ENCODE measurements at regions not wholly inside any gene's neighbourhood (a gene's known extent, or its start where the extent isn't known, plus 50 kb on each side); places are given as distances from the start of the nearest gene placed in this dataset.
A peak's percentile ranks its signal among the peaks of the same experiment; 100 is the strongest.

DNA sequence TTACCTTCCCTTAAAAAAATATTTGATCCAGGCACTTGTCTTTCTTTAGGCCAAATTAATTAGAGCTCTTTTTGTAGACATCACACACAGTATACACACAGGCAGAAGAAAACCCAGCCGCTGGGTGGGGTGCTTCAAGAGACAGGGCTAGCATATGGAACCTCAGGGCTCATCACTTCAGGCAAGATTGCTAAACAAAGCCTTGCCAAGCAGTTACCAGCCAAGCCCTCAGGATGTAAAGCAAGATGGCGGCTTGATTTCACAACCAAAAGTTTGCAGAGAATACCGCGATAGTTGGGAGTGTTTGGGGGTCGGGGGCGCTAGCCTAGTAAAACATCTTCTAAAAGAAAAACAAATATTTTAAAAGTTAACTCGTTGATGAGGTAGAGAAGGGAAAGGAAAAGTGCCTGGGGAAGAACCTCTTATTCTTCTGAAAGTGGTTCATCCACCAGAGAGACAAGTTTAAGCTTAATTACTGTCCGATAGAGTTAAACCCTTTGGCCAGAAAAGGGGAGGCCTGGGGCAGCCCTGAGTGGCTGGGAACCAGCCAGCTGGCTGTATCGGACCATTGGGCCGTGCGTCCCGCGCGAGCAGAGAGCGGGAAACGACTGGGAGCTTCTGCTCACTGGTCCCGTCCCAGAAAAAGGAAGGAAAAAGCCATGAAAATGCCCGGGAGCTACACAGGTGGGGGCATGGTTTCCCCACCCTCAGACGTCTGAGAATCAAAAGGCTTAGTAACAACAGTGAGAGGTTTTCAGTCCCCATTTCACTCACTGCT, 254.9 kb upstream of the PCDH20 start (continued):
- TF ChIP-seq, protein P1, sequence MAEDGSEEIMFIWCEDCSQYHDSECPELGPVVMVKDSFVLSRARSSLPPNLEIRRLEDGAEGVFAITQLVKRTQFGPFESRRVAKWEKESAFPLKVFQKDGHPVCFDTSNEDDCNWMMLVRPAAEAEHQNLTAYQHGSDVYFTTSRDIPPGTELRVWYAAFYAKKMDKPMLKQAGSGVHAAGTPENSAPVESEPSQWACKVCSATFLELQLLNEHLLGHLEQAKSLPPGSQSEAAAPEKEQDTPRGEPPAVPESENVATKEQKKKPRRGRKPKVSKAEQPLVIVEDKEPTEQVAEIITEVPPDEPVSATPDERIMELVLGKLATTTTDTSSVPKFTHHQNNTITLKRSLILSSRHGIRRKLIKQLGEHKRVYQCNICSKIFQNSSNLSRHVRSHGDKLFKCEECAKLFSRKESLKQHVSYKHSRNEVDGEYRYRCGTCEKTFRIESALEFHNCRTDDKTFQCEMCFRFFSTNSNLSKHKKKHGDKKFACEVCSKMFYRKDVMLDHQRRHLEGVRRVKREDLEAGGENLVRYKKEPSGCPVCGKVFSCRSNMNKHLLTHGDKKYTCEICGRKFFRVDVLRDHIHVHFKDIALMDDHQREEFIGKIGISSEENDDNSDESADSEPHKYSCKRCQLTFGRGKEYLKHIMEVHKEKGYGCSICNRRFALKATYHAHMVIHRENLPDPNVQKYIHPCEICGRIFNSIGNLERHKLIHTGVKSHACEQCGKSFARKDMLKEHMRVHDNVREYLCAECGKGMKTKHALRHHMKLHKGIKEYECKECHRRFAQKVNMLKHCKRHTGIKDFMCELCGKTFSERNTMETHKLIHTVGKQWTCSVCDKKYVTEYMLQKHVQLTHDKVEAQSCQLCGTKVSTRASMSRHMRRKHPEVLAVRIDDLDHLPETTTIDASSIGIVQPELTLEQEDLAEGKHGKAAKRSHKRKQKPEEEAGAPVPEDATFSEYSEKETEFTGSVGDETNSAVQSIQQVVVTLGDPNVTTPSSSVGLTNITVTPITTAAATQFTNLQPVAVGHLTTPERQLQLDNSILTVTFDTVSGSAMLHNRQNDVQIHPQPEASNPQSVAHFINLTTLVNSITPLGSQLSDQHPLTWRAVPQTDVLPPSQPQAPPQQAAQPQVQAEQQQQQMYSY (CRISPR knock-in tag; IDR thresholded peaks at IDR 0.05): no peak
- TF ChIP-seq, protein P2, sequence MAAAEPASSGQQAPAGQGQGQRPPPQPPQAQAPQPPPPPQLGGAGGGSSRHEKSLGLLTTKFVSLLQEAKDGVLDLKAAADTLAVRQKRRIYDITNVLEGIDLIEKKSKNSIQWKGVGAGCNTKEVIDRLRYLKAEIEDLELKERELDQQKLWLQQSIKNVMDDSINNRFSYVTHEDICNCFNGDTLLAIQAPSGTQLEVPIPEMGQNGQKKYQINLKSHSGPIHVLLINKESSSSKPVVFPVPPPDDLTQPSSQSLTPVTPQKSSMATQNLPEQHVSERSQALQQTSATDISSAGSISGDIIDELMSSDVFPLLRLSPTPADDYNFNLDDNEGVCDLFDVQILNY (CRISPR knock-in tag; IDR thresholded peaks at IDR 0.05): no peak
- TF ChIP-seq ZNF232 (CRISPR knock-in tag; IDR thresholded peaks at IDR 0.05): no peak
- TF ChIP-seq ZBTB21 (CRISPR knock-in tag; IDR thresholded peaks at IDR 0.05; ENCODE audit: borderline replicate concordance): no peak
- TF ChIP-seq, protein P3, sequence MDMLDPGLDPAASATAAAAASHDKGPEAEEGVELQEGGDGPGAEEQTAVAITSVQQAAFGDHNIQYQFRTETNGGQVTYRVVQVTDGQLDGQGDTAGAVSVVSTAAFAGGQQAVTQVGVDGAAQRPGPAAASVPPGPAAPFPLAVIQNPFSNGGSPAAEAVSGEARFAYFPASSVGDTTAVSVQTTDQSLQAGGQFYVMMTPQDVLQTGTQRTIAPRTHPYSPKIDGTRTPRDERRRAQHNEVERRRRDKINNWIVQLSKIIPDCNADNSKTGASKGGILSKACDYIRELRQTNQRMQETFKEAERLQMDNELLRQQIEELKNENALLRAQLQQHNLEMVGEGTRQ (CRISPR knock-in tag; IDR thresholded peaks at IDR 0.05): no peak

DNA sequence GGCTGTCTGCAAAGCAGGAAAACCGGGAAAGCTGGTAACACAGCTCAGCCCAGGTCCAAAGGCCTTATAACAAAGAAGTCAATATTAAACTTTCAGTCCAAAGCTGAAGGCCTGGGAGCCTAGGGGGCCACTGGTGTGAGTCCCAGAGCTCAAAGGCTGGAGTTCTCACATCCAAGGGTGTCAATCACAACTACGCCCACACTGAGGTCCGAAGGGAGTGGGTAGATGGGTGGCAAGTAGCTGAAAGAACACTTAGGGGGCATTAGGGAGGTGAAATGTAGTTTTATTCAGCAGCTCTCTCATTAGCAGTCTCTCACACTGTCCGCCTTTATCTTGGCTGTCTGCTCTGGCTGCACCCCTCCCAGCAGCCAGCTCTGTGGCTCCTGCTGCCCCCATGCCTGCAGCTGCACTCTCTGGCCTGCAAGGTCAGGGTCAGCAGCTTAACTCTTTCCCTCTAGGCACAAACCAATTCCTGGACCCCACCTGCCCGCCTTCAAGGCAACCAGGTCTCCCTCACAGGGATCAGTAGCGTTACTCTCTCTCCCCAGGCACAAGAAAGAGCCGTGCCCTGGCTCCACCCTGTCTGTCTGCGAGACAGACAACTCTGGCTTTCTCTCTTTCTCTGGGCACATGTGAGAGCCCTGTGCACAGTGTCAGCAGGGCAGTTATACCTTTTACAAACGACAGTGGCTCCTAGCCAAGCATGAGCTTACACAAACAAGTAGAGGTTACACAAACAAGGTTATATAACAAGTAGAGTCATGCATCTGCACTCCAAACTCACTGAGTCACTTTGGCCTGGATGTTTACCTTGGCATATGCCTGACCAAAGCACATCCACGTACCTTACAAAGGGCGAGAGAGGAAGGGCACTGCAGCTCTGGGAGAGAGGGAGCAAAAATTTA, 249.4 kb upstream of the PCDH20 start:
- peak; percentile 62 for ATAC-seq
- H3K27ac Mint-ChIP-seq: 0 out of 2 replicates have a peak overlapping the region, but pooled peaks have one; percentile 25
- H3K4me3 Mint-ChIP-seq: no peak overlapping the region

DNA sequence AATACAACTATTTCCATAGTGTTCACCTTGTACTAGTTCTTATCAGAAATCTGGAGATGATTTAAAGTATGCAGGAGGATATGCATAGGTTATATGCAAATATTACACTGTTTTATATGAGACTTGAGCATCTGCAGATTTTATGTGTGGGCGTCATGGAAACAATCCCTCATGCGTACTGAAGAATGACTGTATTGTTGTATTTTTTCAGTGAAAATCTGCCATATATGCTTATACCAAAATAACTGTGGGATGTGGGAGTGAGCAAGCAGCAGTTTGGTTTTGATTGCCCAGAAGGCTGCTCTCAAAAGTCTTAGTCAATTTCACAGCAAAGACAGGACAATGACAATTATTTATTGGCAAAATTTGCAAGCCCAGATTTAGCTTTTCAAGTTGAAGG, 238.8 kb upstream of the PCDH20 start:
- H3K4me3 Mint-ChIP-seq: no peak overlapping the region
- H3K9me3 Mint-ChIP-seq: peaks cover 4% of the 10 kb centered on the region; the same call in 1 of the 2 replicates
- DNase-seq (ENCODE audit: low spot score) (no peak), ATAC-seq (no peak)
- no peaks in the 10 kb centered on the region for H3K36me3 Mint-ChIP-seq
- no peaks in the 10 kb centered on the region for H3K27me3 Mint-ChIP-seq (ENCODE audit: low read depth)
- no peaks in the 10 kb centered on the region for H3K4me1 Mint-ChIP-seq
- no peak overlapping the region for H3K27ac Mint-ChIP-seq
- POLR2A ChIA-PET: no interaction called here
- CTCF ChIA-PET: no interaction called here
- no peak for TF ChIP-seq OVOL2 (CRISPR knock-in tag; IDR thresholded peaks at IDR 0.05; ENCODE audit: borderline replicate concordance)
- TF ChIP-seq ZNF423 (CRISPR knock-in tag; IDR thresholded peaks at IDR 0.05): no peak
- TF ChIP-seq, protein P4, sequence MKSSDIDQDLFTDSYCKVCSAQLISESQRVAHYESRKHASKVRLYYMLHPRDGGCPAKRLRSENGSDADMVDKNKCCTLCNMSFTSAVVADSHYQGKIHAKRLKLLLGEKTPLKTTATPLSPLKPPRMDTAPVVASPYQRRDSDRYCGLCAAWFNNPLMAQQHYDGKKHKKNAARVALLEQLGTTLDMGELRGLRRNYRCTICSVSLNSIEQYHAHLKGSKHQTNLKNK (CRISPR knock-in tag; IDR thresholded peaks at IDR 0.05): no peak
- no peak for TF ChIP-seq ZNF671 (CRISPR knock-in tag; IDR thresholded peaks at IDR 0.05)
- TF ChIP-seq JAZF1 (CRISPR knock-in tag; IDR thresholded peaks at IDR 0.05): no peak
- TF ChIP-seq, protein P5, sequence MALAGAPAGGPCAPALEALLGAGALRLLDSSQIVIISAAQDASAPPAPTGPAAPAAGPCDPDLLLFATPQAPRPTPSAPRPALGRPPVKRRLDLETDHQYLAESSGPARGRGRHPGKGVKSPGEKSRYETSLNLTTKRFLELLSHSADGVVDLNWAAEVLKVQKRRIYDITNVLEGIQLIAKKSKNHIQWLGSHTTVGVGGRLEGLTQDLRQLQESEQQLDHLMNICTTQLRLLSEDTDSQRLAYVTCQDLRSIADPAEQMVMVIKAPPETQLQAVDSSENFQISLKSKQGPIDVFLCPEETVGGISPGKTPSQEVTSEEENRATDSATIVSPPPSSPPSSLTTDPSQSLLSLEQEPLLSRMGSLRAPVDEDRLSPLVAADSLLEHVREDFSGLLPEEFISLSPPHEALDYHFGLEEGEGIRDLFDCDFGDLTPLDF (CRISPR knock-in tag; IDR thresholded peaks at IDR 0.05): no peak
- no peak for TF ChIP-seq ESRRA (CRISPR knock-in tag; IDR thresholded peaks at IDR 0.05; ENCODE audit: borderline replicate concordance)
- TF ChIP-seq TCF7 (CRISPR knock-in tag; IDR thresholded peaks at IDR 0.05; ENCODE audit: low read depth): no peak
- TF ChIP-seq IRF2 (CRISPR knock-in tag; IDR thresholded peaks at IDR 0.05; ENCODE audit: borderline replicate concordance, low read depth): no peak
- TF ChIP-seq, protein P2 (CRISPR knock-in tag; IDR thresholded peaks at IDR 0.05): no peak
- TF ChIP-seq, protein P6, sequence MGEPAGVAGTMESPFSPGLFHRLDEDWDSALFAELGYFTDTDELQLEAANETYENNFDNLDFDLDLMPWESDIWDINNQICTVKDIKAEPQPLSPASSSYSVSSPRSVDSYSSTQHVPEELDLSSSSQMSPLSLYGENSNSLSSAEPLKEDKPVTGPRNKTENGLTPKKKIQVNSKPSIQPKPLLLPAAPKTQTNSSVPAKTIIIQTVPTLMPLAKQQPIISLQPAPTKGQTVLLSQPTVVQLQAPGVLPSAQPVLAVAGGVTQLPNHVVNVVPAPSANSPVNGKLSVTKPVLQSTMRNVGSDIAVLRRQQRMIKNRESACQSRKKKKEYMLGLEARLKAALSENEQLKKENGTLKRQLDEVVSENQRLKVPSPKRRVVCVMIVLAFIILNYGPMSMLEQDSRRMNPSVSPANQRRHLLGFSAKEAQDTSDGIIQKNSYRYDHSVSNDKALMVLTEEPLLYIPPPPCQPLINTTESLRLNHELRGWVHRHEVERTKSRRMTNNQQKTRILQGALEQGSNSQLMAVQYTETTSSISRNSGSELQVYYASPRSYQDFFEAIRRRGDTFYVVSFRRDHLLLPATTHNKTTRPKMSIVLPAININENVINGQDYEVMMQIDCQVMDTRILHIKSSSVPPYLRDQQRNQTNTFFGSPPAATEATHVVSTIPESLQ (CRISPR knock-in tag; IDR thresholded peaks at IDR 0.05): no peak
- TF ChIP-seq NFATC4 (CRISPR knock-in tag; IDR thresholded peaks at IDR 0.05): no peak
- TF ChIP-seq, protein P7, sequence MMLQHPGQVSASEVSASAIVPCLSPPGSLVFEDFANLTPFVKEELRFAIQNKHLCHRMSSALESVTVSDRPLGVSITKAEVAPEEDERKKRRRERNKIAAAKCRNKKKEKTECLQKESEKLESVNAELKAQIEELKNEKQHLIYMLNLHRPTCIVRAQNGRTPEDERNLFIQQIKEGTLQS (CRISPR knock-in tag; conservative IDR thresholded peaks at IDR 0.05): no peak
- no peak for TF ChIP-seq NR3C1 (CRISPR knock-in tag; conservative IDR thresholded peaks at IDR 0.05; ENCODE audit: low read depth)

More for the DNA sequence above, 249.4 kb upstream of the PCDH20 start:
- Mint-ChIP-seq H3K4me1 (peaks cover 19% of the 10 kb centered on the region), H3K27me3 (ENCODE audit: low read depth) (no peaks in the 10 kb centered on the region), H3K36me3 (no peaks in the 10 kb centered on the region), H3K9me3 (no peaks in the 10 kb centered on the region)
- ChIA-PET POLR2A (no interaction called here), CTCF (interaction anchor here (1.5 kb wide), 1 partner anchor 289 kb away, joined by 4 read pairs; no protein-coding TSS in a partner anchor)
- TF ChIP-seq ZNF219 (CRISPR knock-in tag; IDR thresholded peaks at IDR 0.05; ENCODE audit: borderline replicate concordance) (no peak), GABPB1 (CRISPR knock-in tag; IDR thresholded peaks at IDR 0.05) (peak; percentile 74)
- DNase-seq (ENCODE audit: low spot score): no peak
